ENCODE measurements at regions not wholly inside any gene's neighbourhood (a gene's known extent, or its start where the extent isn't known, plus 50 kb on each side); places are given as distances from the start of the nearest gene placed in this dataset.

DNA sequence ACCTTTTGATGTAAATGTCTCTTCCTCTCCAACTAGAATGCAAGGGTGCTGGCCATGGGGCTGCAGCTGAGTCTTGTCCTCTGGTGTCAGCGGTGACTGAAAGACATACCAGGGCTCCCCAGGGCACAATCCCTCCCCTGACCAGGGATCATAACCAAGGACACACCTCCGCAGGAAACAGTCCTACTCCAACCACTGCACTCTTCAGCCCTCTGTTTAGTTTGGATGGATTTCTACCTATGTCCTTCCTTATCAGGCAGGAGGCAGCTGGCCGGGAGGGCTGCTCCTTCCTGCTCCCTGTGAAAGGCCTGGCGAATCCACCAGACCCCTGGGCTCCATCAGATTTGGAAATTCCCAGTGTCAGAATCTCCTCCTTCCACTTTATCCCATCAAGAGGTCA lies 185.2 kb upstream of the ID2 start:
- TF ChIP-seq, protein P1, sequence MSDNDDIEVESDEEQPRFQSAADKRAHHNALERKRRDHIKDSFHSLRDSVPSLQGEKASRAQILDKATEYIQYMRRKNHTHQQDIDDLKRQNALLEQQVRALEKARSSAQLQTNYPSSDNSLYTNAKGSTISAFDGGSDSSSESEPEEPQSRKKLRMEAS (IDR thresholded peaks at IDR 0.05): no peak
- TF ChIP-seq YY1 (IDR thresholded peaks at IDR 0.05; ENCODE audit: low read depth): no peak
- TF ChIP-seq CEBPB (IDR thresholded peaks at IDR 0.05): no peak
- TF ChIP-seq EP300 (IDR thresholded peaks at IDR 0.05; ENCODE audit: borderline replicate concordance): no peak
- TF ChIP-seq NFIC (IDR thresholded peaks at IDR 0.05): no peak
- TF ChIP-seq TCF12 (IDR thresholded peaks at IDR 0.05; ENCODE audit: low read depth): no peak
- TF ChIP-seq, protein P2, sequence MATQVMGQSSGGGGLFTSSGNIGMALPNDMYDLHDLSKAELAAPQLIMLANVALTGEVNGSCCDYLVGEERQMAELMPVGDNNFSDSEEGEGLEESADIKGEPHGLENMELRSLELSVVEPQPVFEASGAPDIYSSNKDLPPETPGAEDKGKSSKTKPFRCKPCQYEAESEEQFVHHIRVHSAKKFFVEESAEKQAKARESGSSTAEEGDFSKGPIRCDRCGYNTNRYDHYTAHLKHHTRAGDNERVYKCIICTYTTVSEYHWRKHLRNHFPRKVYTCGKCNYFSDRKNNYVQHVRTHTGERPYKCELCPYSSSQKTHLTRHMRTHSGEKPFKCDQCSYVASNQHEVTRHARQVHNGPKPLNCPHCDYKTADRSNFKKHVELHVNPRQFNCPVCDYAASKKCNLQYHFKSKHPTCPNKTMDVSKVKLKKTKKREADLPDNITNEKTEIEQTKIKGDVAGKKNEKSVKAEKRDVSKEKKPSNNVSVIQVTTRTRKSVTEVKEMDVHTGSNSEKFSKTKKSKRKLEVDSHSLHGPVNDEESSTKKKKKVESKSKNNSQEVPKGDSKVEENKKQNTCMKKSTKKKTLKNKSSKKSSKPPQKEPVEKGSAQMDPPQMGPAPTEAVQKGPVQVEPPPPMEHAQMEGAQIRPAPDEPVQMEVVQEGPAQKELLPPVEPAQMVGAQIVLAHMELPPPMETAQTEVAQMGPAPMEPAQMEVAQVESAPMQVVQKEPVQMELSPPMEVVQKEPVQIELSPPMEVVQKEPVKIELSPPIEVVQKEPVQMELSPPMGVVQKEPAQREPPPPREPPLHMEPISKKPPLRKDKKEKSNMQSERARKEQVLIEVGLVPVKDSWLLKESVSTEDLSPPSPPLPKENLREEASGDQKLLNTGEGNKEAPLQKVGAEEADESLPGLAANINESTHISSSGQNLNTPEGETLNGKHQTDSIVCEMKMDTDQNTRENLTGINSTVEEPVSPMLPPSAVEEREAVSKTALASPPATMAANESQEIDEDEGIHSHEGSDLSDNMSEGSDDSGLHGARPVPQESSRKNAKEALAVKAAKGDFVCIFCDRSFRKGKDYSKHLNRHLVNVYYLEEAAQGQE (IDR thresholded peaks at IDR 0.05; ENCODE audit: low read depth): no peak
- TF ChIP-seq FOXM1 (IDR thresholded peaks at IDR 0.05; ENCODE audit: borderline replicate concordance, low read depth): no peak
- no peak for TF ChIP-seq TAF1 (IDR thresholded peaks at IDR 0.05; ENCODE audit: low read depth)
- no peak for TF ChIP-seq EGR1 (IDR thresholded peaks at IDR 0.05)
- TF ChIP-seq, protein P3, sequence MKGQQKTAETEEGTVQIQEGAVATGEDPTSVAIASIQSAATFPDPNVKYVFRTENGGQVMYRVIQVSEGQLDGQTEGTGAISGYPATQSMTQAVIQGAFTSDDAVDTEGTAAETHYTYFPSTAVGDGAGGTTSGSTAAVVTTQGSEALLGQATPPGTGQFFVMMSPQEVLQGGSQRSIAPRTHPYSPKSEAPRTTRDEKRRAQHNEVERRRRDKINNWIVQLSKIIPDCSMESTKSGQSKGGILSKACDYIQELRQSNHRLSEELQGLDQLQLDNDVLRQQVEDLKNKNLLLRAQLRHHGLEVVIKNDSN (IDR thresholded peaks at IDR 0.05): no peak

DNA sequence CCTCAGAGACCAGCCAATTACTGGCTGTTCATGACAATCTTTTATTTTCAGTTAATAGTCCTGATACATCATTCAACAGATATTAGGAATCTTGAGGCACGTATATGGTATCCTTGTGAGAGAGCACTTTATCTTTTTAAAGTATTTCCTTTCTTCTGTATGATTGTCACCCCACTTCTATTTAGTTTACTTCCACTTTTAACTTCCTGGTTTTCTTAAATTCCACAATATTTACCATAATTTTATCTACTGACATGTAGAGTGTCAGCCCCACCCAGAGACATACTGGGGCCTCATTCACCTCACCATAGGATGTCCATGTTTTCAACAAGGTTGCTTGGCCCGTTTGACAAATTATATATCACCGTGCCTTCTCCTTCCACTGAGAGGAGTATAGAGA lies 182.9 kb upstream of the ID2 start:
- TF ChIP-seq, protein P3 (IDR thresholded peaks at IDR 0.05): no peak
- TF ChIP-seq EP300 (IDR thresholded peaks at IDR 0.05; ENCODE audit: borderline replicate concordance): no peak
- no peak for TF ChIP-seq EGR1 (IDR thresholded peaks at IDR 0.05)
- TF ChIP-seq RAD21 (IDR thresholded peaks at IDR 0.05; ENCODE audit: low read depth): no peak
- TF ChIP-seq CREB1 (IDR thresholded peaks at IDR 0.05; ENCODE audit: low read depth): no peak
- TF ChIP-seq CEBPB (IDR thresholded peaks at IDR 0.05): no peak
- no peak for TF ChIP-seq YY1 (IDR thresholded peaks at IDR 0.05; ENCODE audit: low read depth)
- TF ChIP-seq TCF12 (IDR thresholded peaks at IDR 0.05; ENCODE audit: low read depth): no peak
- TF ChIP-seq TAF1 (IDR thresholded peaks at IDR 0.05; ENCODE audit: low read depth): no peak
- TF ChIP-seq ZBTB7A (IDR thresholded peaks at IDR 0.05; ENCODE audit: low read depth): no peak
- TF ChIP-seq FOXM1 (IDR thresholded peaks at IDR 0.05; ENCODE audit: borderline replicate concordance, low read depth): no peak
- no peak for TF ChIP-seq TEAD4 (IDR thresholded peaks at IDR 0.05)

DNA sequence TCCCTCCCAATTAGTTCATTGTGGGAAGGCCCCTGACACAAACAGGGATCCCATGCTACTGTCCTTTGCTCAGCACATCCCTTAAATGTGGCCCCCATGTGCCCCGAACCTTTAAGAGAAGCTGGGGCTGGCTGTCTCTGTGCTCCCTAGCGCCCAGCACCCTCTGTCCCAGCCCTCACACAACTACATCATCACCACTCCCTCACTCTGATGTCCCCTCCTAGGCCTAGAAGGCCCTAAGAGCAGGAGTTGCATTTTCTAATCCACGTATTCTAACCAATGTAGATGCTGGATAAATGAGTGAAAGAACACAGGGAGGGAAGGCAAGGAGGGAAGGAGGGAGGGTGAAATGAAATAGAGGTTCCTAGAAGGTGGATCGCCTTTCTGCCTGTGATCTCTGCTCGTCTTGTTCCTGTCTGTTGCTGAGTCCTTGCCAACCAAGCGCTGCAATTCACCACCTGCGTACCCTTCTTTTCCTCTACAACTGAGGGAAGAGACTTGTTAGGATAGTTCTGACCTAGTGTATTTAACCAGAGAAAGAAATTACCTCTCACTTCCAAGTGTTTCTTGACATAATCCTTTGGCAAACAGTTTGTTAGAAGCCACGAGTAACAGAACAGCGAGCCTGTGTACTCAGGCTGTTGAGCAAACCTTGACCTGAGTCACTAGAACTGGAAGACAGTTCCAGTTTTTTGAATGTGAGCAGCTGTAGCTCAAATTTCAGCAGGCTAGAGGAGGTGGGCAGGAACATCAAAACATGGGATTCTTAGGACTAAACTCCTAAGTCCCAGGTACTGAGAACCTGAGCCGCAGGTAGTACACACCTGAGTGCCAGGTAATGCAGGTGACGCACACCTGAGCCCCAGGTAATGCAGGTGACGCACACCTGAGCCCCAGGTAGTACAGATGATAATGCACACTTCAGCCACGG lies 181.5 kb upstream of the ID2 start:
- no peak for TF ChIP-seq CREB1 (IDR thresholded peaks at IDR 0.05; ENCODE audit: low read depth)
- TF ChIP-seq NFIC (IDR thresholded peaks at IDR 0.05): no peak
- TF ChIP-seq TAF1 (IDR thresholded peaks at IDR 0.05; ENCODE audit: low read depth): no peak
- TF ChIP-seq RAD21 (IDR thresholded peaks at IDR 0.05; ENCODE audit: low read depth): no peak
- TF ChIP-seq, protein P3 (IDR thresholded peaks at IDR 0.05): no peak
- TF ChIP-seq YY1 (IDR thresholded peaks at IDR 0.05; ENCODE audit: low read depth): no peak
- no peak for TF ChIP-seq EP300 (IDR thresholded peaks at IDR 0.05; ENCODE audit: borderline replicate concordance)
- TF ChIP-seq, protein P2 (IDR thresholded peaks at IDR 0.05; ENCODE audit: low read depth): no peak
- no peak for TF ChIP-seq CEBPB (IDR thresholded peaks at IDR 0.05)
- TF ChIP-seq TEAD4 (IDR thresholded peaks at IDR 0.05): no peak
- no peak for TF ChIP-seq EGR1 (IDR thresholded peaks at IDR 0.05)
- TF ChIP-seq, protein P1 (IDR thresholded peaks at IDR 0.05): no peak

DNA sequence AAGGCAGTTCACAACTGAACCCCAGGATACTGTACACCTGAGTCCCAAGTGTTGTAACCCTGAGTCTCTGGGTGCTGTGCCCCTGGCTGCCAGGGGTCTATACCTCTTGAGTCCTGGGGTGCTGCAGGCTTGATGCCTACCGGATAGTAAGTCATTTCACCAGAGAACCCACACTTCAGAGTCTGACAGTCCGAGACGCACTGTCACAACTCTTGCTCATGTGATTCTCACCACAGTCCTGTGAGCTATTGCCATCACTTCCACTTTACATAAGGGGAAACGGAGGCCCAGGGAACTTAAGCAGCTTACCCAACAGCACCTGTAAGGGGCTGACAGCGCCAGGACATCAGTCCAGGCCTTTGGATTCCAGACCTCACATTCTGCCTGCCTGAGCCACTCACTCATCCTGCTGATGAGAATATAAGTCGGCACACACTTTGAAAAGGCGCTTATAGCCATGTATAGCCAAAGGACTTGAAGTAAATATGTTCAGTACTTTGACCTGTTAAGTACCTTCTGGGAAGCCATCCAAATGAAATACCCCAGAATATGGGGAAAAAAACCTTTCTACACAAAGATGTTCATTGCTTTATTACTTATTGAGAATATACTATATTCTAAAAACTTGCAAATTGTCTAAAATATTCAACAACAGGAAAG lies 180.7 kb upstream of the ID2 start:
- no peak for TF ChIP-seq CREB1 (IDR thresholded peaks at IDR 0.05; ENCODE audit: low read depth)
- no peak for TF ChIP-seq TCF12 (IDR thresholded peaks at IDR 0.05; ENCODE audit: low read depth)
- no peak for TF ChIP-seq EGR1 (IDR thresholded peaks at IDR 0.05)
- no peak for TF ChIP-seq FOXM1 (IDR thresholded peaks at IDR 0.05; ENCODE audit: borderline replicate concordance, low read depth)
- TF ChIP-seq TEAD4 (IDR thresholded peaks at IDR 0.05): no peak
- no peak for TF ChIP-seq EP300 (IDR thresholded peaks at IDR 0.05; ENCODE audit: borderline replicate concordance)
- TF ChIP-seq ZBTB7A (IDR thresholded peaks at IDR 0.05; ENCODE audit: low read depth): no peak
- TF ChIP-seq TAF1 (IDR thresholded peaks at IDR 0.05; ENCODE audit: low read depth): no peak
- TF ChIP-seq, protein P1 (IDR thresholded peaks at IDR 0.05): no peak
- TF ChIP-seq YY1 (IDR thresholded peaks at IDR 0.05; ENCODE audit: low read depth): no peak
- TF ChIP-seq RAD21 (IDR thresholded peaks at IDR 0.05; ENCODE audit: low read depth): no peak
- no peak for TF ChIP-seq NFIC (IDR thresholded peaks at IDR 0.05)
- TF ChIP-seq, protein P3 (IDR thresholded peaks at IDR 0.05): no peak
- TF ChIP-seq CEBPB (IDR thresholded peaks at IDR 0.05): no peak
- TF ChIP-seq, protein P2 (IDR thresholded peaks at IDR 0.05; ENCODE audit: low read depth): no peak
